ENCODE measurements at regions not wholly inside any gene's neighbourhood (a gene's known extent, or its start where the extent isn't known, plus 50 kb on each side); places are given as distances from the start of the nearest gene placed in this dataset.

- DNase-seq (ENCODE audit: low read depth in 2 of 3, low spot score in 1 of 3), result no peak
Observed at GRCh38 chr5:68447136-68447929, 231.8 kb downstream of the PIK3R1 start.

DNA sequence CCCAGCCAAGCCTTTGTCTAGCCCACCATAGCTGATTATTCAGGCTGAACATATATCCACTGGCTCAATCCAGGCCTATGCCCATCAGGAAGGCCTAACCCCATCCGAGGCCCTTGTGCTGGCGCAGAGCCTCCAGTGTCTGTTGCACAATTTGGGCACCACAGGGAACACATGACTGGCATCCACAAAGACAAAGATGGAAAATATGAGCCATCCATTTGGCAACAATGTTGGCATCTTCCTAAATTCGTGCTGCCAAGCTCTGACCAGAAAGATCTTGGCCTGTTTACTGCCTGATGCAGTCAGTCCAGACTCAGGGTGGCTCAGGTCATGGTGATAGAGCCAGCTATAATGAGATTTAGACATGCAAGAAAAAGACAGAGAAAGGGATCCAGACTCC lies 233.8 kb downstream of the PIK3R1 start:
- DNase-seq (ENCODE audit: low read depth in 2 of 3, low spot score in 1 of 3), result no peak

DNA sequence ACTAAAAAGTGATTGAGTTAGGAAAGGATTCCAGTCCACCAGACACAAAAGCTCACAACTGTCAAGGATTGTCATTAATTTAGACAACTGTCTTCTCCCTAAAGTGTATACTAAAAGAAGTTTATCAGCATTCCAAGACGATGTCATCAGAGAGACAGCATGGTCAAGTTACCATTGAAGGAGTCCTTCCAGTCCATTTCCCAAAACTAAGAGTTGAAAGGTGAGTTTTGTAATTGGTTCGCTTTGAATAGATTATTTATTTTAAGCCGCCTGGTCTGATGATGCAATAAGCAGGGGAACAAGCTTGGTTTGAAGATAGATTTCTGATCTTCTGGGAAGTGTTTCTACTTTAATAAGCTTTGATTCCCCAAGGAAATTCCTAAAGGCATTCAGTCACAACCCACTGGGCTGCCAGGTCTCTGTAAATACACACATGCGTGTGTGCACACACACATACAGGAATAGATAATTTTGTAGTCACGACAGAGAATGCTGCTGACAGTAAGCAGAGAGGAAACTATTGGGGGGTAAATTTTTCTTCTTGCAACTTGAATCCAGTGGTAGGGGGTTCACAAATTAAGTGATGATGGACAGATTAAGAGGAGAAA lies 234.8 kb downstream of the PIK3R1 start:
- no peak for DNase-seq (ENCODE audit: low read depth in 2 of 3, low spot score in 1 of 3)

- no peak for DNase-seq (ENCODE audit: low read depth in 2 of 3, low spot score in 1 of 3)
Observed at GRCh38 chr5:68452286-68452685, 236.7 kb downstream of the PIK3R1 start.

DNA sequence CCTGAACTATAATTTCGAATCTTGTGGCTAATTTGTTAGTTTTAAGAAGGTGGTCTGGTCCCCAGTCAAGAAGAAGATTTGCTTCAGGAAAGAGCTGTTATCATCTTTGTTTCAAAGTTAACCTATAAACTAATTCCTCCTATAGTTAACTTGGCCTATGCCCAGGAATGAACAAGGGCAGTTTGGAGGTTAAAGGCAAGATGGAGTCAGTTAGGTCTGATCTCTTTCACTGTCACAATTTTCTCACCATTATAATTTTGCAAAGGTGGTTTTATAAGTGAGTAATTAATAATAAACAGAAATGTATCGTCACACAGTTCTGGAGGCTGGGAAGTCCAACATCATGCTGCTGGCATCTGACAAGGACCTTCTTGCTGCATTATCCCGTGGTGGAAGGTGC lies 238.6 kb downstream of the PIK3R1 start:
- DNase-seq (ENCODE audit: low read depth in 2 of 3, low spot score in 1 of 3), result no peak

GRCh38 chr5:68454766-68455165 lies 239.2 kb downstream of the PIK3R1 start:
- DNase-seq (ENCODE audit: low read depth in 2 of 3, low spot score in 1 of 3), result no peak

DNA sequence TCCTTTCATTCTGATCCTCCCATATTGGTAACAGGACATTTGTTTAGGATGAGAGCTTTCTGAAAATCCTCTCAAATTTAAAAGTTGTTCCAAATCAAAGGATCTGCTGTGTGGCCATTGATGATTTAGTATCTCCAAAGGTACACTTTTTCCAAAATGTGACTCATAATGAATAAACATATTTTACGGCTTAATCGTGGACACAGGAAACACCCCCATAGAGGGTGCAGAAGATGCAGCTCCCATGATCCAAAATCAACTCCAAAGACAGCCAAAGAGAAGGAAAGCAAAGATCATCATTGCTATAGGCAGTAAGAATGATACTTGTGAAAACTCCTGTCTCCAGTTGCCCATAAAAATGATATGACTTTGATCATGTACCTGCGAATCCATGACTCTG lies 239.7 kb downstream of the PIK3R1 start:
- DNase-seq (ENCODE audit: low read depth in 2 of 3, low spot score in 1 of 3), result no peak

GRCh38 chr5:68456756-68457217 lies 241.2 kb downstream of the PIK3R1 start:
- no peak for DNase-seq (ENCODE audit: low read depth in 2 of 3, low spot score in 1 of 3)

DNA sequence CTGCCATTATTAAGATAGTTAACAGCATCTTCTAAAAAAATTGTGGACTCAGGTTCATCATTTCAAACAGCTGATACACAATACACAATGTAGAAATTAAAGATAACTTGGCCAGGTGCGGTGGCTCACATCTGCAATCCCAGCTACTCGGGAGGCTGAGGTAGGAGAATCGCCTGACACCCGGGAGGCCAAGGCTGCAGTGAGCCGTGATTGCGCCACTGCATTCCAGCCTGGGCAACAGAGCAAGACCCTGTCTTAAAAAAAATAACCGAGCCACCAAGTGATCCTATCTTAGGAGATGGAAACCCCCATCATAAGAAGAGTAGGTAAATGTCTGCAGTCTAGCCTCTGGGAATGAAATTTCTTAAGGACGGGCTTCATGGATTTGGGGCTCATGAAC lies 241.7 kb downstream of the PIK3R1 start:
- DNase-seq (ENCODE audit: low read depth in 2 of 3, low spot score in 1 of 3), result no peak

- DNase-seq (ENCODE audit: low read depth in 2 of 3, low spot score in 1 of 3), result no peak
Observed at GRCh38 chr5:68458416-68459021, 243.0 kb downstream of the PIK3R1 start.

DNA sequence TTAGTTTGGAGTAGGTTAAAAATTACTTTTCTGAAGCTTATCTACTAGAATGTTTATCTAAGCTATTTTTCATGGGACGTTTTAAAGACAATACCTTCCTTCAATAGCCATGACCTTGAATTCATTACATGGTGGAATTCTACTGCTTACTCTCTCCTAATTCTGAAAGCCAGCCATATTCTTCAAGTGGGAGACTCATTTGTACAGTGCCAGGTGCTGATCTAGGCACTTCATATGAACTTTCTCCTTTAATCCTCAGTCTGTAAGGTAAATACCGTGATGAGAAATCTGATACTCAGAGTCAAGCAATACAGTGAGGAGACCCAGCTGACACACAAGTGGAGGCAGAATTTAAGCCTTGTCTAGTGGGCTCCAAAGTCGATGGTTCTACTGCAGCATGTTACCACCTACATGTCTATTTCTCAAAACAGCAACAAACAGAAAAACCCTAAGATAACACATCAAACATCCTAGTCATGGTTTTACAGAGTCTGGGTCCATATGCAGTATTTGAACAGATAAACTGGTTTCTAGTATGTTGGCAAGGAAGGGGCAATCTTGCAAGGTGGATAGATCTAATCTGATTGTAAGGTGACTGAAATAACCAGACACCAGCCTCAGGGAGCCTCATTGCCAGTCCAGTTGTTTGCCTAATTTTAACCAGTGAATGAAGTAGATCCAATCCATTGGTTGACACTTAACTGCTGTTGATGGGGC lies 243.7 kb downstream of the PIK3R1 start:
- no peak for DNase-seq (ENCODE audit: low read depth in 2 of 3, low spot score in 1 of 3)

DNA sequence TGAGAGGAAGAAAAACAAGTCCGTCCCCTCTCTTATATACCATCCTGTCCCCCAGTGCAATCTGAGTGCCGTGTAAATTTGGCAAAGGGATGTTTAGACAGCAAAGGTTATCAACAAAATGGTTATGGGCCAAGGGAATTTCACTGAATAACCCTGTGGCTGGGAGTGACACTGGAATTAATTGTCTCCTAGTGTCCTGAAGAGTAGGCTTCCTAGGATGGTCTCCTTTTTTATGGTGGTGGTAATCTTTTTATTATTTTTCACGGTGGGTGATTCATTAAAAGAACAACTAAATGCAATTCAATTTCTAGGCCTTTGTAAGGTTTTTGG lies 244.2 kb downstream of the PIK3R1 start:
- no peak for DNase-seq (ENCODE audit: low read depth in 2 of 3, low spot score in 1 of 3)

GRCh38 chr5:68460147-68460798 lies 244.7 kb downstream of the PIK3R1 start:
- DNase-seq (ENCODE audit: low read depth in 2 of 3, low spot score in 1 of 3), result peak in 2 of 3 donors; percentile 26 to 68

GRCh38 chr5:68463606-68464005 lies 248.1 kb downstream of the PIK3R1 start:
- no peak for DNase-seq (ENCODE audit: low read depth in 2 of 3, low spot score in 1 of 3)

- DNase-seq (ENCODE audit: low read depth in 2 of 3, low spot score in 1 of 3), result peak; percentile 35 to 59 (median 48)
Observed at GRCh38 chr5:68464424-68464823, 248.9 kb downstream of the PIK3R1 start.

DNA sequence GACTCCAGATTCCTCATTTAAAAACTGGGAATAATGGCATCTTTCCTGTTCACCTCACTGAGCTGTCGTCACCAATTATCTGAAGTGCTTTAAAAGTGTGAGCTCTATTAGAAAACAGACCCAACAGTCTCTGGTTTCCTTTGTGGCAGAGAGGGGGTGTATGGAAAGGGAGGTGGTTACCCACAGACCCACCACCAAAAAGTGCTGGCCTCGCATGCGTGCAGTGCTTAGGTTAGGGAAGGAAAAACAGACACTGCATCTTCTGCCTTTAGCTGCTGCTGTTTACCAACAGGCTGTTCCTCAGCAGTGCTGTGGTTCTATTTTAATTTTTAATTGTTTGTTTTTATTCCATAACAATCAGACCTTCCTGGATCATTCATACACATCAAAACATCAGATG lies 249.6 kb downstream of the PIK3R1 start:
- DNase-seq (ENCODE audit: low read depth in 2 of 3, low spot score in 1 of 3), result peak; percentile 16 to 26 (median 23)

GRCh38 chr5:68465934-68466551 lies 250.5 kb downstream of the PIK3R1 start:
- no peak for DNase-seq (ENCODE audit: low read depth in 2 of 3, low spot score in 1 of 3)

GRCh38 chr5:68467208-68467607 lies 251.7 kb downstream of the PIK3R1 start:
- DNase-seq (ENCODE audit: low read depth in 2 of 3, low spot score in 1 of 3), result no peak

DNA sequence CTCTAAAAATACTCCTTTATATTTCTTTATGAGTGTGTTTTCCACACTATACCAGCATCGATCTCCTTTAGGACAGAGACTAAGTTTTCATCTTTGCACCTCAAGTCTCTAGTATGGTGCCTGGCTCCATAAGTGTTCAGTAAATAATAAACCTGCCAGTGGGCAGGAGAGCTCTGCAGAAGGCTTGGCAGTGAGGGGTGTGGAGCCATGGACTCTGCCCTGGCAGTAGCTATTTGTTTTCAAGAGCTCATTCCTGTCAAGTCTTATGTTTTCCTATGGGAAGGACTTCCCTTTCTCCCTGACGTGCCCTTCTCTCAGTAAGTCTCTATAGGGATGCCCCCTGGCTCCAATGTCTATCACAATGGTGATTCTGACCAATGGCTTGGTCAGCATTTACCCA lies 252.2 kb downstream of the PIK3R1 start:
- DNase-seq (ENCODE audit: low read depth in 2 of 3, low spot score in 1 of 3), result no peak

DNA sequence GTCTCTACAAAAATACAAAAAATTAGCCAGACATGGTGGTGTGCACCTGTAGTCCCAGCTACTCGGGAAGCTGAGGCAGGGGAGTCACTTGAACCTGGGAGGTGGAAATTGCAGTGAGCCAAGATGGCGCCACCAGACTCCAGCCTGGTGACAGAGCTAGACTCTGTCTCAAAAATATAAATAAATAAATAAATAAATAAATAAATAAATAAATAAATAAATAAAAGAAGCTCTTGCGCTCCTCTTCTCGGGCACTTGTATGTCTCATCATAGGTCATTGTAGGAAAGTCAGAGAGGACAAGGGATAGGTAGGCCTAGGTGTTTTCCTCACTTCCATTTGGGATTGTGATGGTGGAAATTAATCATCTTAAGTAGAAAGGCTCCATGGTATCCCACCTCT lies 252.8 kb downstream of the PIK3R1 start:
- no peak for DNase-seq (ENCODE audit: low read depth in 2 of 3, low spot score in 1 of 3)

DNA sequence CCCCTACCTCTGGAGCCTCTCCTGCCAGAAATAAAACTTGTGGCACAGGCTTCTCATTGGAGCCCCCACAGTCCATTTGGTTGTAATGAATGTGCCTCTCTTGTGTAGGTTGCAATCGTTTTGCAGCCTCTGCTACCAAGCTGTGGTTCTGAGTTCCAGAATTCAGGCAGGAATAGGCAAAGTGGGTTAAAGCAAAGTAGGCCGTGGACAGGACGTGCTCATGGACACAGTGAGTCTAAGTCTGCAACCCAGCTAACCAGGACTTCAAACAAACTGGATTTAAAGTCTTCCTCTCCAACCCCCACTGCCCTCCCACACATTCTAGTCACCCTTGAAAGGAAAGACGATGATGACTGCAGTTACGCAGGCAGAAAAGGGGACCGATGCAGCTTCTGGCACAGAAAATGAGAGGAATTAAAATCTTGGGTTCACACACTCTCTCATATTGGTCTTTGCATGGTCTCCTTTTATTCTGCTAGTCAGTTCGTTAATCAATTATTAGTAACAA lies 260.0 kb downstream of the PIK3R1 start:
- no peak for DNase-seq (ENCODE audit: low read depth in 2 of 3, low spot score in 1 of 3)

All from stimulated activated CD4-positive, alpha-beta T cell treated with anti-CD3 and anti-CD28 coated beads, Interleukin-12 subunit alpha, Interleukin-12 subunit beta, amount 100 ng/mL, for 48 hours (primary cell).